Hematopoietic multipotent progenitor cell treated with erythropoietin and hydrocortisone succinate and interleukin-3 and kit ligand, for 17 days (in vitro differentiated cells): ENCODE measurements at regions not wholly inside any gene's neighbourhood (a gene's known extent, or its start where the extent isn't known, plus 50 kb on each side); places are given as distances from the start of the nearest gene placed in this dataset.
"Not testable (repeated sequence)": the region's sequence is repeated elsewhere in the genome, so short reads cannot be mapped to it uniquely, and the experiment has no call there.

ENCODE experiments used
- DNase-seq: peaks from one replicate; pipeline ENCODE4 v3.0.0-alpha.2; 2015; ENCODE audit warnings: low spot score

- DNase-seq: no peak
Measured at GRCh38 chr2:186927867-186928191, 78.9 kb upstream of the ZSWIM2 start.

GRCh38 chr2:186927185-186927866 lies 78.4 kb upstream of the ZSWIM2 start:
- DNase-seq: no peak

GRCh38 chr2:186925514-186925913 lies 76.5 kb upstream of the ZSWIM2 start:
- no peak for DNase-seq

- DNase-seq: not testable (repeated sequence)
Measured at GRCh38 chr2:186922316-186922715, 73.3 kb upstream of the ZSWIM2 start.

GRCh38 chr2:186919296-186919695 lies 70.3 kb upstream of the ZSWIM2 start:
- no peak for DNase-seq

GRCh38 chr2:186918495-186918894 lies 69.5 kb upstream of the ZSWIM2 start:
- DNase-seq: no peak

- no peak for DNase-seq
Measured at GRCh38 chr2:186917866-186918265, 68.9 kb upstream of the ZSWIM2 start.

- no peak for DNase-seq
Measured at GRCh38 chr2:186913870-186914269, 64.9 kb upstream of the ZSWIM2 start.

- no peak for DNase-seq
Measured at GRCh38 chr2:186912979-186913378, 64.0 kb upstream of the ZSWIM2 start.

GRCh38 chr2:186911551-186912085 lies 62.6 kb upstream of the ZSWIM2 start:
- DNase-seq: no peak

GRCh38 chr2:186910996-186911395 lies 62.0 kb upstream of the ZSWIM2 start:
- no peak for DNase-seq

GRCh38 chr2:186909095-186909494 lies 60.1 kb upstream of the ZSWIM2 start:
- no peak for DNase-seq

GRCh38 chr2:186907897-186908296 lies 58.9 kb upstream of the ZSWIM2 start:
- DNase-seq: no peak

GRCh38 chr2:186903216-186903615 lies 54.2 kb upstream of the ZSWIM2 start:
- no peak for DNase-seq
